Glutamatergic neuron (in vitro differentiated cells): ENCODE measurements at regions not wholly inside any gene's neighbourhood (a gene's known extent, or its start where the extent isn't known, plus 50 kb on each side); places are given as distances from the start of the nearest gene placed in this dataset.

ENCODE experiments used
- DNase-seq: peaks from one replicate; pipeline ENCODE4 v3.0.0; 2022
- H3K27ac Mint-ChIP-seq: one replicate; pipeline ENCODE4 v1.8.0; 2020; ENCODE audit warnings: mild to moderate bottlenecking, mixed read lengths, inconsistent platforms; ENCODE audit not compliant: unreplicated experiment
- H3K27me3 Mint-ChIP-seq: one replicate; pipeline ENCODE4 v1.8.0; 2020; ENCODE audit warnings: mild to moderate bottlenecking, moderate library complexity, mixed read lengths, inconsistent platforms; ENCODE audit not compliant: unreplicated experiment
- H3K36me3 Mint-ChIP-seq: one replicate; pipeline ENCODE4 v1.8.0; 2020; ENCODE audit warnings: mild to moderate bottlenecking, mixed read lengths, inconsistent platforms; ENCODE audit not compliant: unreplicated experiment
- H3K4me1 Mint-ChIP-seq: one replicate; pipeline ENCODE4 v1.8.0; 2020; ENCODE audit warnings: mild to moderate bottlenecking, low read depth, mixed read lengths, inconsistent platforms; ENCODE audit not compliant: unreplicated experiment
- H3K4me3 Mint-ChIP-seq: one replicate; pipeline ENCODE4 v1.8.0; 2020; ENCODE audit warnings: mild to moderate bottlenecking, mixed read lengths, inconsistent platforms; ENCODE audit not compliant: unreplicated experiment
- H3K9me3 Mint-ChIP-seq: one replicate; pipeline ENCODE4 v1.8.0; 2020; ENCODE audit warnings: mild to moderate bottlenecking, moderate library complexity, mixed read lengths, inconsistent platforms; ENCODE audit not compliant: unreplicated experiment
- CTCF ChIP-seq: fragments of 200-600 bp; sonication (generic); IDR thresholded peaks from one replicate; pipeline ENCODE4 v1.5.0; 2021; ENCODE audit not compliant: partially characterized antibody, unreplicated experiment

DNA sequence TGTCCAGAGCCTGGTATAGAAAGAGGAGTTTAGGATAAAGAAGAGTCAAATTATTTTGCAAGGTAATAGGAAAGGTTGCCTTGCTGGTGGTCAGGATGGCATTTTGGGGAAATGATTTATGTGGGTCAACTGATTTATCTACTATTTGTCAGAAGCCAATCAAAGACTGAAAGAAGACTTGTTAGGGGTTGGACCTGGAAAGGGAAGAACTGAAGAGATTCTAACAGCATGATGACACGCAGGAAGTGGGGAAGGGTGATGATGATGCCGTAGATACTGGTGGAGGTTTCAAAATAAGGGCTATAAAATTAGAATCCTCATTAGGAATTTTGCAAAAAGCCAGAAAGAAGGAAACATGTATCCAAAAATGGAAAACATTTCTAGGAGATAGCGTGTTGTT, 60.7 kb upstream of the FGF14 start:
- no peak for DNase-seq
- Mint-ChIP-seq H3K36me3 (no peaks in the 10 kb centered on the region), H3K27ac (no peak overlapping the region), H3K4me3 (no peak overlapping the region), H3K9me3 (no peaks in the 10 kb centered on the region), H3K27me3 (peaks cover under 1% of the 10 kb centered on the region), H3K4me1 (no peaks in the 10 kb centered on the region)
- TF ChIP-seq CTCF = no peak

DNA sequence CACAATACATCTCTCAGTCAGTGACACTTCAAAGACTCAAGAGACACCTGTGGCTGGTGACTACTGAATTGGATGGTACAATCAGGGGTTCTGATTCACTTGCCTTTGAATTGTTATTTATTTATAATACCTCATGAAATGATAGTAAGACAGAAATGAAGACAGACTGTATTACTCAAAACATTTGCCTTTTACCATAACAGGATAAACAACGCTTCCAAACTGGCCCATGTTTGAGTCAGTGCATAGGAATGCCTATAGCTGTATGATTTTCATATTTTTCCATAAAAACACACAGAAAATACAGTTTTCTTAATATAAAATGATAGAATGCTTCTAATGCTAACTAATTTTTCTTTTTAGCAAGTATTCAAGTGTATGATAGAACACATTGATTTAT, 59.5 kb upstream of the FGF14 start:
- no peak for DNase-seq
- Mint-ChIP-seq H3K4me3 (no peak overlapping the region), H3K9me3 (peaks cover 2% of the 10 kb centered on the region), H3K36me3 (no peaks in the 10 kb centered on the region), H3K27me3 (no peaks in the 10 kb centered on the region), H3K27ac (no peak overlapping the region), H3K4me1 (peaks cover 2% of the 10 kb centered on the region)
- no peak for TF ChIP-seq CTCF

DNA sequence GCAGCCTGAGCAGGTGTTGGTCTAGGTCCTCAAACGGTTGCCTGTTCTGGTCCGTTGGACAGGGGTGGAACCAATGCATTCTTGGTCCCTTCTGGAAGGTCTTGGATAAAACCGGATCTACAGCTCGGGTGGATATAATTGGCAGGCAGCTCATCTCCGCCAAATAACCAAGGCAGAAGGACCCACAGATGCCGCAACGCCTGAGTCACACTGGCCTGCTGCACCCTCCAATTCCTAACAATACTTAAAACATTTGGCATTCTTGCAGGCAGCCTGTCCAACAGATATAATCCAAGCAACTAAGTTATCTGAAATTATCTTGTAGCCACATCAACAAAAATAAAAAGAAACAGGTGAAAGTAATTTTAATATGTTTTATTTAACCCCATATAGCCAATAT, 59.0 kb upstream of the FGF14 start:
- Mint-ChIP-seq H3K36me3 (no peaks in the 10 kb centered on the region), H3K4me3 (no peak overlapping the region), H3K27me3 (no peaks in the 10 kb centered on the region), H3K27ac (no peak overlapping the region), H3K9me3 (peaks cover 2% of the 10 kb centered on the region), H3K4me1 (peaks cover 2% of the 10 kb centered on the region)
- DNase-seq = no peak
- no peak for TF ChIP-seq CTCF

- peaks cover 2% of the 10 kb centered on the region for H3K4me1 Mint-ChIP-seq
- no peaks in the 10 kb centered on the region for H3K36me3 Mint-ChIP-seq
- peaks cover 1% of the 10 kb centered on the region for H3K27me3 Mint-ChIP-seq
- H3K27ac Mint-ChIP-seq = no peak overlapping the region
- TF ChIP-seq CTCF = no peak
- H3K4me3 Mint-ChIP-seq = no peak overlapping the region
- peaks cover 2% of the 10 kb centered on the region for H3K9me3 Mint-ChIP-seq
- DNase-seq = no peak
These were observed 51.0 kb upstream of the FGF14 start for GRCh38 chr13:102452836-102453235.
